ENCODE measurements at regions not wholly inside any gene's neighbourhood (a gene's known extent, or its start where the extent isn't known, plus 50 kb on each side); places are given as distances from the start of the nearest gene placed in this dataset.

GRCh38 chr6:77030929-77031674 lies 432.2 kb downstream of the HTR1B start:
- Histone ChIP-seq H3K36me3 (ENCODE audit: control insufficient read depth, insufficient read depth, low read length) (no peaks in the 10 kb centered on the region), H3K27me3 (ENCODE audit: control insufficient read depth, insufficient read depth, low read length) (no peaks in the 10 kb centered on the region), H3K27ac (ENCODE audit: low read depth, low read length) (no peak overlapping the region), H3K4me1 (ENCODE audit: control insufficient read depth, insufficient read depth, low read length) (no peaks in the 10 kb centered on the region), H3K4me3 (ENCODE audit: low read depth, low read length) (no peak overlapping the region), H3K9me3 (ENCODE audit: control insufficient read depth, insufficient read depth, low read length) (no peaks in the 10 kb centered on the region)
- DNase-seq (ENCODE audit: low read depth in 4 of 6, low spot score in 6 of 6), result no peak
- 90% methylated on average over 2 of the region's 7 CpGs for WGBS (ENCODE audit: insufficient coverage)

- H3K9me3 ChIP-seq (ENCODE audit: control insufficient read depth, insufficient read depth, low read length), result no peaks in the 10 kb centered on the region
- no peak overlapping the region for H3K4me3 ChIP-seq (ENCODE audit: low read depth, low read length)
- no peak overlapping the region for H3K27ac ChIP-seq (ENCODE audit: low read depth, low read length)
- H3K36me3 ChIP-seq (ENCODE audit: control insufficient read depth, insufficient read depth, low read length), result no peaks in the 10 kb centered on the region
- no peak for DNase-seq (ENCODE audit: low read depth in 4 of 6, low spot score in 6 of 6)
- WGBS (ENCODE audit: insufficient coverage), result no CpG with 5 or more reads among the region's 2 CpGs
- H3K4me1 ChIP-seq (ENCODE audit: control insufficient read depth, insufficient read depth, low read length), result no peaks in the 10 kb centered on the region
- H3K27me3 ChIP-seq (ENCODE audit: control insufficient read depth, insufficient read depth, low read length), result no peaks in the 10 kb centered on the region
Observed at GRCh38 chr6:77026341-77026740, 436.9 kb downstream of the HTR1B start.

GRCh38 chr6:77025736-77026223 lies 437.5 kb downstream of the HTR1B start:
- WGBS (ENCODE audit: insufficient coverage), result no CpG with 5 or more reads among the region's 3 CpGs
- Histone ChIP-seq H3K36me3 (ENCODE audit: control insufficient read depth, insufficient read depth, low read length) (no peaks in the 10 kb centered on the region), H3K9me3 (ENCODE audit: control insufficient read depth, insufficient read depth, low read length) (no peaks in the 10 kb centered on the region), H3K4me3 (ENCODE audit: low read depth, low read length) (no peak overlapping the region), H3K27ac (ENCODE audit: low read depth, low read length) (no peak overlapping the region), H3K27me3 (ENCODE audit: control insufficient read depth, insufficient read depth, low read length) (no peaks in the 10 kb centered on the region), H3K4me1 (ENCODE audit: control insufficient read depth, insufficient read depth, low read length) (no peaks in the 10 kb centered on the region)
- DNase-seq (ENCODE audit: low read depth in 4 of 6, low spot score in 6 of 6), result peak in 1 of 6 donors; percentile 11

DNA sequence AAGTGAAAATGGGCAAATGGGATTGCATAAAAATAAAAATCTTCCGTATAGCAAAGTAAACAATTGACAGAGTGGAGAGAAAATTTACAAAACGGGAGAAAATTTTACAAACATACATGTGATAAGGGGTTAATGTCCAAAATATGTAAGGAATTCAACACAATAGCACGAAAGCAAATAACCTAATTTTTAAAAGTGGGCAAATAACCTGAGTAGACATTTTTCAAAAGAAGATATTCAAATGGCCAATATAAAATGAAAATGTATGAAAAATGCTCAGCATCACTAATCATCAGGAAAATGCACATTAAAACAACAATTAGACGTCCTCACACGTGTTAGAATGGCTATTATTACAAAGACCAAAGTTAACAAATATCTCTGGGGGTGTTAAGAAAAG lies 441.5 kb downstream of the HTR1B start:
- H3K9me3 ChIP-seq (ENCODE audit: control insufficient read depth, insufficient read depth, low read length), result no peaks in the 10 kb centered on the region
- no CpG with 5 or more reads among the region's 5 CpGs for WGBS (ENCODE audit: insufficient coverage)
- no peak for DNase-seq (ENCODE audit: low read depth in 4 of 6, low spot score in 6 of 6)
- H3K27me3 ChIP-seq (ENCODE audit: control insufficient read depth, insufficient read depth, low read length), result no peaks in the 10 kb centered on the region
- no peak overlapping the region for H3K27ac ChIP-seq (ENCODE audit: low read depth, low read length)
- no peaks in the 10 kb centered on the region for H3K36me3 ChIP-seq (ENCODE audit: control insufficient read depth, insufficient read depth, low read length)
- no peaks in the 10 kb centered on the region for H3K4me1 ChIP-seq (ENCODE audit: control insufficient read depth, insufficient read depth, low read length)
- no peak overlapping the region for H3K4me3 ChIP-seq (ENCODE audit: low read depth, low read length)

DNA sequence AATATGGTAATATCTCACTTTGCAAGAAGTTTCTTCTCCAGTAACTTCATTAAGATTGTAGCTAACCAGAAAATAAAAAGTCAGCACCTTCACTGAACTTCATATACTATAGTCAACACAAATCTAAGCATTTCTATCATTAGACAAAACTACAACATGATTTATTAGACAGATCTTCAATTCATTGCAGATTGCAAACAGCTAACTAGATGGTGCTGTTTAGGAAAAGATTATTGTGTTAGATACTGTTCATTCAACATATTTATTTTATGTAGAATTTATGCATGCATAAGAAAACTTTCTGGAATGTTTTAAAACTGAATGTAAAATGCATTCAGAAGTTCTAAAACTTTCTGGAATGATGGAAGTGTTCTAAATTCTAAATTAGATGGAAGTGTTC lies 442.1 kb downstream of the HTR1B start:
- Histone ChIP-seq H3K27ac (ENCODE audit: low read depth, low read length) (no peak overlapping the region), H3K9me3 (ENCODE audit: control insufficient read depth, insufficient read depth, low read length) (no peaks in the 10 kb centered on the region), H3K36me3 (ENCODE audit: control insufficient read depth, insufficient read depth, low read length) (no peaks in the 10 kb centered on the region), H3K27me3 (ENCODE audit: control insufficient read depth, insufficient read depth, low read length) (no peaks in the 10 kb centered on the region), H3K4me3 (ENCODE audit: low read depth, low read length) (no peak overlapping the region), H3K4me1 (ENCODE audit: control insufficient read depth, insufficient read depth, low read length) (no peaks in the 10 kb centered on the region)
- no peak for DNase-seq (ENCODE audit: low read depth in 4 of 6, low spot score in 6 of 6)

DNA sequence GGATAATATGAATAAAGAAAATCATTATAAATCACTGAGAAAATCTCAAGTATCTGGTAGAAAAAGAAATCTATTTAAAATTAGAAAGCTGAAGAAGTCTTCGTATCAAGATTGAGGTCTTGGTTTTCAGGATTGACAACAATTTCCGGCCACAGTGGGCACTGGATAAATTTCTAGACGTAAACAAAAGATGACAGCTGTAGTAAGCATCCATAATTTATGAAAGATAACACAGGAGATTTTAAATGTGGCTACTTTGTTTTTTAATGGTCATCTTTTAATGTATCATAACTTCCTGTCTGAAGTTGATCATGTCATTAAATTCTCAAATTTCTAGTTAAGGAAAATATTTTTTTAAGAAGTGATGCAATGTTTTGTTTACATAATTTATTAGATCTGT lies 444.2 kb downstream of the HTR1B start:
- Histone ChIP-seq H3K4me1 (ENCODE audit: control insufficient read depth, insufficient read depth, low read length) (no peaks in the 10 kb centered on the region), H3K4me3 (ENCODE audit: low read depth, low read length) (no peak overlapping the region), H3K9me3 (ENCODE audit: control insufficient read depth, insufficient read depth, low read length) (no peaks in the 10 kb centered on the region), H3K27ac (ENCODE audit: low read depth, low read length) (no peak overlapping the region), H3K27me3 (ENCODE audit: control insufficient read depth, insufficient read depth, low read length) (no peaks in the 10 kb centered on the region), H3K36me3 (ENCODE audit: control insufficient read depth, insufficient read depth, low read length) (no peaks in the 10 kb centered on the region)
- DNase-seq (ENCODE audit: low read depth in 4 of 6, low spot score in 6 of 6), result no peak
- 80% methylated on average over 2 of the region's 3 CpGs for WGBS (ENCODE audit: insufficient coverage)

- 100% methylated on average over 2 of the region's 2 CpGs for WGBS (ENCODE audit: insufficient coverage)
- no peak for DNase-seq (ENCODE audit: low read depth in 4 of 6, low spot score in 6 of 6)
- no peaks in the 10 kb centered on the region for H3K36me3 ChIP-seq (ENCODE audit: control insufficient read depth, insufficient read depth, low read length)
Observed at GRCh38 chr6:77017537-77017936, 445.8 kb downstream of the HTR1B start.

GRCh38 chr6:77015350-77015749 lies 447.9 kb downstream of the HTR1B start:
- no peaks in the 10 kb centered on the region for H3K4me1 ChIP-seq (ENCODE audit: control insufficient read depth, insufficient read depth, low read length)
- DNase-seq (ENCODE audit: low read depth in 4 of 6, low spot score in 6 of 6), result peak in 2 of 6 donors; percentile 2 to 17

More at GRCh38 chr6:77017537-77017936, 445.8 kb downstream of the HTR1B start:
- Histone ChIP-seq H3K4me3 (ENCODE audit: low read depth, low read length) (no peak overlapping the region), H3K27me3 (ENCODE audit: control insufficient read depth, insufficient read depth, low read length) (no peaks in the 10 kb centered on the region), H3K27ac (ENCODE audit: low read depth, low read length) (no peak overlapping the region), H3K9me3 (ENCODE audit: control insufficient read depth, insufficient read depth, low read length) (no peaks in the 10 kb centered on the region), H3K4me1 (ENCODE audit: control insufficient read depth, insufficient read depth, low read length) (no peaks in the 10 kb centered on the region)

DNA sequence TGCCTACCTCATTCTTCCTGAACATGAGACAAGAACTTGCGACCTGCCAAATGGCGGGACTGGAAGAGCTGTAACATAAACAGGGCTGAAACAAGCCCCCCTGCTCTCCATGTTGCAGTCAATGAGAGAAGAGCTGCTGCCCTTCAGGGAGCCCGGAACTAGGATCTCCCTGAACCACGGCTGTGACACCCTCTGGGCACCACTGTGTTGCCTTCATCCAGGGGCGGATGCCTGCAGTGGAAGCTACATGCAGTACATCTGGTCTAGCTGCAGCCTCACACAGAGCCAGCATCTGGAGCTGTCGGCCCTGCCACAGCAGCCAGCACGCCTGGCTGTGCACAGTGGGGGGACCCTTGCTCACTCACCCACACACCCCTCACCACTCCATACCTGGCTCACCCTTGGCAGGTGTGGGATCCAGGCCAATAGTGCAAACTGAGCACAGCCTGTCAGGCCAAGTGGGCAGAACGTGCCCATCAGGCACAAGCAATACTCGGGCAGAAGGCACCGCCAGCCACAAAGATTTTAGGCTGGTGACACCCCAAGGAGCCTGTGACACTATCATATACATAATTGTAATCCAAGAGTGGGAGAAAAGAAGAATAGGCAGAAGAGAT lies 451.3 kb downstream of the HTR1B start:
- Histone ChIP-seq H3K36me3 (ENCODE audit: control insufficient read depth, insufficient read depth, low read length) (no peaks in the 10 kb centered on the region), H3K27ac (ENCODE audit: low read depth, low read length) (no peak overlapping the region), H3K4me1 (ENCODE audit: control insufficient read depth, insufficient read depth, low read length) (no peaks in the 10 kb centered on the region), H3K4me3 (ENCODE audit: low read depth, low read length) (no peak overlapping the region), H3K9me3 (ENCODE audit: control insufficient read depth, insufficient read depth, low read length) (peaks cover 2% of the 10 kb centered on the region), H3K27me3 (ENCODE audit: control insufficient read depth, insufficient read depth, low read length) (no peaks in the 10 kb centered on the region)
- WGBS (ENCODE audit: insufficient coverage), result 93% methylated on average over 7 of the region's 10 CpGs
- DNase-seq (ENCODE audit: low read depth in 4 of 6, low spot score in 6 of 6), result no peak

More at GRCh38 chr6:77015350-77015749, 447.9 kb downstream of the HTR1B start:
- peaks cover 2% of the 10 kb centered on the region for H3K9me3 ChIP-seq (ENCODE audit: control insufficient read depth, insufficient read depth, low read length)
- H3K27ac ChIP-seq (ENCODE audit: low read depth, low read length), result no peak overlapping the region
- WGBS (ENCODE audit: insufficient coverage), result no CpG with 5 or more reads among the region's 1 CpG
- H3K4me3 ChIP-seq (ENCODE audit: low read depth, low read length), result no peak overlapping the region
- H3K36me3 ChIP-seq (ENCODE audit: control insufficient read depth, insufficient read depth, low read length), result no peaks in the 10 kb centered on the region
- no peaks in the 10 kb centered on the region for H3K27me3 ChIP-seq (ENCODE audit: control insufficient read depth, insufficient read depth, low read length)

Data from spinal cord (tissue), 9 donors.